ENCODE measurements at regions not wholly inside any gene's neighbourhood (a gene's known extent, or its start where the extent isn't known, plus 50 kb on each side); places are given as distances from the start of the nearest gene placed in this dataset.

DNA sequence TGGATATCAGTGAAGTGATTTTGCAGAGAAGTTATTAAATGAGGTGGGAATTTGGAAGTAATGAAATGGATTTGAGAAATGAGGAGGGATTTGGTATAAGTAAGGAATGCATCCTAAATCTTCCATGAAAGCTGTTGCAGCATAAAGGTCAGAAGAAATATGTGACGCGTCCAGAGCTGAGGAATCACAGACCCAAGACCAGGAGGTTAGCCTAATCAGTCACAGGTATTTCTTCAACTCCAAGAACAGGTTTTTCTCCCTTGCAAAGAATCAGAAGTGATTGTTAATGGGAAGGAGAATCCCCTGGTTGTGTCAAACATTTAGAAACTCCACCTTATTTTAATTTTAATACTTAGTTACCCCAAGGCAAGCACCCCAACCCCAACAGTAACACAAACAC is 253.2 kb downstream of the MEX3B start:
- no peak for TF ChIP-seq EZH2 (IDR thresholded peaks at IDR 0.05)
- no peak for TF ChIP-seq POLR2AphosphoS5 (IDR thresholded peaks at IDR 0.05; ENCODE audit: borderline replicate concordance, low read depth, low read length)
- TF ChIP-seq FOXP2 (optimal IDR thresholded peaks at IDR 0.05; ENCODE audit: control extremely low read depth, extremely low read length, insufficient read depth): no peak

Data from SK-N-MC (cell line).